ENCODE measurements at regions not wholly inside any gene's neighbourhood (a gene's known extent, or its start where the extent isn't known, plus 50 kb on each side); places are given as distances from the start of the nearest gene placed in this dataset.

DNA sequence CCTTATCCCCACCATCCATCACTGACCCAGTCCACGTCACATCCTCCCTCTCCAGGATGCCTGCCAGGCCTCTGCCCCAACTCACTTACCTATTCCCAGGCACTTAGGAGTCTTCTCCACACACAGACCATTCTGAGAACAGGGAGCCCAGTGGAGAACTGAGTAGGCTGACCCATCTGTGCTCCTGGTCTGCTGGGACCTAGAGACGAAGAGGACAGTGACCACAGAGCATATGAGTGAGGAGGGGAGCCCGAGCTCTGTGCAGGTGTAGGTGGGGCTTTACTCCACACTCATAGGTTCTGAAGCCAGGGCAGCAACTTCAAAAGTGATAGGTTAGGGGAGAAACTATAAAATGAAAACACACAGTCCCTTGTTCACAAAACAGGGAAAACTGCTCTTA lies 130.0 kb downstream of the NDUFA10 start:
- 51 to 65% methylated on average over 3 of the region's 3 CpGs for WGBS, 2 donors
- no peak for DNase-seq

DNA sequence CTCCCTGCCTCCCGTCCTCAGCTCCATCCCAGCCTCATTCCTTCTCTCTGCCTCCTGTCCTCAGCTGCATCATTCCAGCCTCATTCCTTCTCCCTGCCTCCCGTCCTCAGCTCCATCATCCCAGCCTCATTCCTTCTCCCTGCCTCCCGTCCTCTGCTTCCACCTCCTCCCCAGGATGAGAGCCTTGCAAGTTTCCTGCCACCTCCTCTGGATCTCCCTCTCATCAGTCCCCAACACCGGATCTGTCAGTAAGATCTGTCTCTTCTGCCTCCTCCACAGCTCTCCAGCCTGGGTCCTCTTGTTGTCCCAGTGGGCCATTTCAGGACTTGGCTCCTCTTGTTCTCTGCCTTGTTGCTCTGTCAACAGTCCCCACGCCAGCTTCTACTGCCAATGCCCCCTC lies 130.9 kb downstream of the NDUFA10 start:
- Histone ChIP-seq H3K27me3 (no peaks in the 10 kb centered on the region), H3K4me1 (no peaks in the 10 kb centered on the region), H3K36me3 (replicated peaks in 1 of 2; ENCODE audit: insufficient read depth in 1 of 2, low read depth in 2 of 2) (no peaks in the 10 kb centered on the region), H3K27ac (no peak overlapping the region), H3K9me3 (no peaks in the 10 kb centered on the region), H3K4me3 (no peak overlapping the region)
- 59 to 66% methylated on average over 5 of the region's 5 CpGs for WGBS, 2 donors
- no peak for TF ChIP-seq POLR2A (IDR thresholded peaks at IDR 0.05)
- TF ChIP-seq, protein P1, sequence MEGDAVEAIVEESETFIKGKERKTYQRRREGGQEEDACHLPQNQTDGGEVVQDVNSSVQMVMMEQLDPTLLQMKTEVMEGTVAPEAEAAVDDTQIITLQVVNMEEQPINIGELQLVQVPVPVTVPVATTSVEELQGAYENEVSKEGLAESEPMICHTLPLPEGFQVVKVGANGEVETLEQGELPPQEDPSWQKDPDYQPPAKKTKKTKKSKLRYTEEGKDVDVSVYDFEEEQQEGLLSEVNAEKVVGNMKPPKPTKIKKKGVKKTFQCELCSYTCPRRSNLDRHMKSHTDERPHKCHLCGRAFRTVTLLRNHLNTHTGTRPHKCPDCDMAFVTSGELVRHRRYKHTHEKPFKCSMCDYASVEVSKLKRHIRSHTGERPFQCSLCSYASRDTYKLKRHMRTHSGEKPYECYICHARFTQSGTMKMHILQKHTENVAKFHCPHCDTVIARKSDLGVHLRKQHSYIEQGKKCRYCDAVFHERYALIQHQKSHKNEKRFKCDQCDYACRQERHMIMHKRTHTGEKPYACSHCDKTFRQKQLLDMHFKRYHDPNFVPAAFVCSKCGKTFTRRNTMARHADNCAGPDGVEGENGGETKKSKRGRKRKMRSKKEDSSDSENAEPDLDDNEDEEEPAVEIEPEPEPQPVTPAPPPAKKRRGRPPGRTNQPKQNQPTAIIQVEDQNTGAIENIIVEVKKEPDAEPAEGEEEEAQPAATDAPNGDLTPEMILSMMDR (IDR thresholded peaks at IDR 0.05), result no peak
- no peak for ATAC-seq
- intact Hi-C loops (cut with DNase I), result no loop called here
- no peak for DNase-seq

More for the DNA sequence above, 130.0 kb downstream of the NDUFA10 start:
- H3K36me3 ChIP-seq (replicated peaks in 1 of 2; ENCODE audit: insufficient read depth in 1 of 2, low read depth in 2 of 2), result no peaks in the 10 kb centered on the region
- intact Hi-C loops (cut with DNase I), result no loop called here
- TF ChIP-seq, protein P1 (IDR thresholded peaks at IDR 0.05), result no peak
- no peak for TF ChIP-seq POLR2A (IDR thresholded peaks at IDR 0.05)
- no peak for ATAC-seq
- H3K27me3 ChIP-seq, result no peaks in the 10 kb centered on the region
- H3K4me3 ChIP-seq, result no peak overlapping the region
- no peak overlapping the region for H3K27ac ChIP-seq
- no peaks in the 10 kb centered on the region for H3K4me1 ChIP-seq
- no peaks in the 10 kb centered on the region for H3K9me3 ChIP-seq

- ATAC-seq (no peak), DNase-seq (no peak)
- H3K9me3 ChIP-seq, result no peaks in the 10 kb centered on the region
- TF ChIP-seq, protein P1 (IDR thresholded peaks at IDR 0.05), result no peak
- no peak for TF ChIP-seq POLR2A (IDR thresholded peaks at IDR 0.05)
- no peak overlapping the region for H3K4me3 ChIP-seq
- no peaks in the 10 kb centered on the region for H3K36me3 ChIP-seq (replicated peaks in 1 of 2; ENCODE audit: insufficient read depth in 1 of 2, low read depth in 2 of 2)
- no peaks in the 10 kb centered on the region for H3K27me3 ChIP-seq
- WGBS, 2 donors, result 56 to 62% methylated on average over 4 of the region's 4 CpGs
- no peaks in the 10 kb centered on the region for H3K4me1 ChIP-seq
- no peak overlapping the region for H3K27ac ChIP-seq
- intact Hi-C loops (cut with DNase I), result no loop called here
These were observed 132.0 kb downstream of the NDUFA10 start for GRCh38 chr2:239893236-239893515.

GRCh38 chr2:239892441-239893235 lies 132.5 kb downstream of the NDUFA10 start:
- intact Hi-C loops (cut with DNase I), result no loop called here
- Histone ChIP-seq H3K27ac (no peak overlapping the region), H3K36me3 (replicated peaks in 1 of 2; ENCODE audit: insufficient read depth in 1 of 2, low read depth in 2 of 2) (no peaks in the 10 kb centered on the region), H3K4me3 (no peak overlapping the region), H3K4me1 (no peaks in the 10 kb centered on the region), H3K9me3 (no peaks in the 10 kb centered on the region), H3K27me3 (no peaks in the 10 kb centered on the region)
- no peak for ATAC-seq
- no peak for TF ChIP-seq POLR2A (IDR thresholded peaks at IDR 0.05)
- TF ChIP-seq, protein P1 (IDR thresholded peaks at IDR 0.05), result no peak
- no peak for DNase-seq
- WGBS, 2 donors, result 83 to 86% methylated on average over 17 to 18 of the region's 18 CpGs

GRCh38 chr2:239891698-239892097 lies 133.4 kb downstream of the NDUFA10 start:
- H3K27me3 ChIP-seq, result no peaks in the 10 kb centered on the region
- TF ChIP-seq, protein P1 (IDR thresholded peaks at IDR 0.05), result no peak
- no peak for TF ChIP-seq POLR2A (IDR thresholded peaks at IDR 0.05)
- ATAC-seq, result no peak
- no peak overlapping the region for H3K4me3 ChIP-seq
- 91 to 97% methylated on average over 2 to 3 of the region's 3 CpGs for WGBS, 2 donors
- H3K4me1 ChIP-seq, result no peaks in the 10 kb centered on the region
- no peak for DNase-seq
- H3K27ac ChIP-seq, result no peak overlapping the region
- intact Hi-C loops (cut with DNase I), result no loop called here
- H3K36me3 ChIP-seq (replicated peaks in 1 of 2; ENCODE audit: insufficient read depth in 1 of 2, low read depth in 2 of 2), result no peaks in the 10 kb centered on the region
- H3K9me3 ChIP-seq, result no peaks in the 10 kb centered on the region
